Cardiac fibroblast (primary cell): ENCODE measurements at regions not wholly inside any gene's neighbourhood (a gene's known extent, or its start where the extent isn't known, plus 50 kb on each side); places are given as distances from the start of the nearest gene placed in this dataset.
A peak's percentile ranks its signal among the peaks of the same experiment; 100 is the strongest.

ENCODE experiments used
- DNase-seq, 2 donors: peaks; one replicate each; pipeline versions ENCODE4 v3.0.0 to v3.0.0-alpha.2; 2010; ENCODE audit warnings: low read depth in 2 of 2
- H3K4me3 ChIP-seq, 2 donors: replicated peaks in 1 of 2; 1 replicate in 1 of 2; 2 replicates in 1 of 2; pipeline ENCODE4 v1.5.1; 2011; ENCODE audit warnings: low read depth in 2 of 2, low read length in 2 of 2, mild to moderate bottlenecking in 2 of 2, moderate library complexity in 1 of 2
- TF ChIP-seq, protein P1 (sequence below): IDR thresholded peaks from one replicate; pipeline ENCODE4 v1.5.1; 2011; ENCODE audit warnings: low read depth, mild to moderate bottlenecking, low read length, inconsistent platforms

DNA sequence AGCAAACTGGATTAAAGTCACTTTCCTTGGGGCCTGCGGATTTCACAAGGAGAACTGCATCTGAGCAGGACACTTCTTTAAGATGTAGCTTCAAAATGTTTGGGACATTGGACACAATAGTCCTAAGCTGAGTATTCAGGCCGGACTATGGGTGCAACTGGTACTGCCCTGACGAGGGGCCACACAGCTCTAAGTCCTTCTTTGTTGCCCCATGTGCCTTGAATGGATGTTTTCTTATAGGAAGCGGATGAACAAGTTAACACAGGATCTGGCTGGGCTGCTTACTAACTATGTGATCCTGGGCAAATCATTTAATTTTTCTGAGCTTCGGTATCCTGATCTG is 147.8 kb upstream of the KLF14 start:
- TF ChIP-seq, protein P1, sequence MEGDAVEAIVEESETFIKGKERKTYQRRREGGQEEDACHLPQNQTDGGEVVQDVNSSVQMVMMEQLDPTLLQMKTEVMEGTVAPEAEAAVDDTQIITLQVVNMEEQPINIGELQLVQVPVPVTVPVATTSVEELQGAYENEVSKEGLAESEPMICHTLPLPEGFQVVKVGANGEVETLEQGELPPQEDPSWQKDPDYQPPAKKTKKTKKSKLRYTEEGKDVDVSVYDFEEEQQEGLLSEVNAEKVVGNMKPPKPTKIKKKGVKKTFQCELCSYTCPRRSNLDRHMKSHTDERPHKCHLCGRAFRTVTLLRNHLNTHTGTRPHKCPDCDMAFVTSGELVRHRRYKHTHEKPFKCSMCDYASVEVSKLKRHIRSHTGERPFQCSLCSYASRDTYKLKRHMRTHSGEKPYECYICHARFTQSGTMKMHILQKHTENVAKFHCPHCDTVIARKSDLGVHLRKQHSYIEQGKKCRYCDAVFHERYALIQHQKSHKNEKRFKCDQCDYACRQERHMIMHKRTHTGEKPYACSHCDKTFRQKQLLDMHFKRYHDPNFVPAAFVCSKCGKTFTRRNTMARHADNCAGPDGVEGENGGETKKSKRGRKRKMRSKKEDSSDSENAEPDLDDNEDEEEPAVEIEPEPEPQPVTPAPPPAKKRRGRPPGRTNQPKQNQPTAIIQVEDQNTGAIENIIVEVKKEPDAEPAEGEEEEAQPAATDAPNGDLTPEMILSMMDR: no peak
- DNase-seq: no peak
- H3K4me3 ChIP-seq: no peak overlapping the region

GRCh38 chr7:130882396-130882795 is 148.4 kb upstream of the KLF14 start:
- no peak overlapping the region for H3K4me3 ChIP-seq
- TF ChIP-seq, protein P1: no peak
- DNase-seq: no peak

- DNase-seq: no peak
- H3K4me3 ChIP-seq: no peak overlapping the region
- TF ChIP-seq, protein P1: no peak
These were observed 149.9 kb upstream of the KLF14 start for GRCh38 chr7:130883928-130884327.

GRCh38 chr7:130884437-130885417 is 150.7 kb upstream of the KLF14 start:
- no peak for DNase-seq
- H3K4me3 ChIP-seq: no peak overlapping the region
- TF ChIP-seq, protein P1: no peak

DNA sequence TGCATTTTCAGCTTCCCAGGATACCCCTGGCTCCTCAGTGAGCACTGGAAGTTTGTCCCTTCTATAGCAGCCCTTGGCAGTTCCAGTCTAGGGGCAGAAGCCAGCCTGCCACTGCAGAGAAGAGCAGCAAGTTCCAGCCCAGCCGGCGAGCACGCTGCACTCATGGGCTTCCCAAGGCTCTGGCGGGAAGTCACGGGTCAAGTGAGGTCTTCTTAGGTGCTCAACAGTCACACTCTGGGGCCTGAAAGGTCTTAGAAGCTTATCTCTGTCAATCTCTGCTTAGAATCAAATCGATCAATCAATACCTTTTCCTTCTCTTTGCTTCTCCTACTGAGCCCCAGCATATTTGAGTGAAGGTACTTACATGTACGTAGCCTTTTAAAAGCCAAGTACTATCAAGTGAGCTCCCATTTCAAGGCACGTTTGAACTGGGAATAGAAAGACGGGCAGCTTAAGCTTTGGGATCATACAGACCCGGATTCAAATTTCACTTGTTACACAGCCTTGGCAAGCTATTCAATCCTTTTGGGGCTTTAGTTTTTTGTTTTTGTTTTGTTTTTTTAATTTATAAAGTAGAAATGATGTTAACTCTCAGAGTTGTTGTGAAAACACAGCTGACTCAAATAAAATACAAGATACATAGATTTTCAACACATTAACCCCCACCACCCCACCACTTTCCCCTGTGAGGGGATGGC is 152.6 kb upstream of the KLF14 start:
- TF ChIP-seq, protein P1: no peak
- DNase-seq: peak in 1 of 2 donors; percentile 38
- H3K4me3 ChIP-seq: no peak overlapping the region

DNA sequence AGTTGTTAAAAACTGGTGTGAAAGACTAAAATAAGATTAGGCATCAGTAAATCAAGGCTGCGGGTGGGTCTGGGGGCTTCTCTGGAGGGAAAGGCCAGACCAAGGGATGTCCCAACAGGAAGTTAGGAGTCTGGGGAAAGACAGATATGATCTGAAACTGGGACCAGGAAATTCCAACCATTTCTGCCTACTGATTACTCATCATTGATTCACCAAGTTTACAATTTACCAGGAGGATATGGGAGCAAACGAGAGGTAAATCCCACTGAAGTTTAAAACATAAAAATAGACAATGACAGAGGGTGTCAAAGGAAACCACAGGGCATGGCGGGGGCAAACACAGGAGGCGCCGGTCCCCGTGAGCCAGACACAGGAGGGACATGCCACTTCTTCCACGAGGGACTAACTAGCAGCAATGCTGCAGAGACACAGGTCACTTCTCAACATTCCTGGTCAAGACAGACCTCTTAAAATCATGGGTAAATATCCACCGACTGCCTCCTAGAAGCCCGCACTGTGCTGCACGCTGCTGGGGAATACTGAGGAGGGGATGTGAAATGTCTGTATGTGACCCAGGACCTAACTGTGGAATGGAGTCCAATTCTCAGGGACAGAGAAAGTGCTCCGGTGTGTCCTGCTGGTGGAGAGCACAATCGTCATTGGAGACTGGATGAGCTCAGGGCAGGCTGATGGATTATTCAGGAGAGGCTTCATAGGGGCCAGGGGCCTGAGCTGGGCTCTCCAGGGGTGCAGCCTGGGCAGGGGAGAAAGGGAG is 153.4 kb upstream of the KLF14 start:
- TF ChIP-seq, protein P1: no peak
- peak overlapping the region in 1 of 2 donors; percentile 3 for H3K4me3 ChIP-seq
- DNase-seq: peak; percentile 65 to 92
